ENCODE measurements at regions not wholly inside any gene's neighbourhood (a gene's known extent, or its start where the extent isn't known, plus 50 kb on each side); places are given as distances from the start of the nearest gene placed in this dataset.

- H3K27ac ChIP-seq = no peak overlapping the region
- TF ChIP-seq CTCF (conservative IDR thresholded peaks at IDR 0.05; ENCODE audit: low read depth) = no peak
- POLR2A ChIA-PET (ENCODE audit: low non-redundant PET) = no interaction called here
Observed at GRCh38 chr5:145587308-145587672, 247.9 kb downstream of the PRELID2 start.

GRCh38 chr5:145586661-145587307 is 248.4 kb downstream of the PRELID2 start:
- ChIA-PET POLR2A (ENCODE audit: low non-redundant PET) (no interaction called here), CTCF (interaction anchor here (0.6 kb wide), 1 partner anchor 747 kb away, joined by 3 read pairs; no protein-coding TSS in a partner anchor)
- no peak overlapping the region for H3K27ac ChIP-seq
- DNase-seq (ENCODE audit: low spot score) = no peak
- TF ChIP-seq CTCF (conservative IDR thresholded peaks at IDR 0.05; ENCODE audit: low read depth) = no peak

More at GRCh38 chr5:145587308-145587672, 247.9 kb downstream of the PRELID2 start:
- DNase-seq (ENCODE audit: low spot score) = no peak
- CTCF ChIA-PET = interaction anchor here (0.6 kb wide), 1 partner anchor 747 kb away, joined by 3 read pairs; no protein-coding TSS in a partner anchor

GRCh38 chr5:145585443-145586148 is 249.5 kb downstream of the PRELID2 start:
- ChIA-PET POLR2A (ENCODE audit: low non-redundant PET) (no interaction called here), CTCF (no interaction called here)
- TF ChIP-seq CTCF (conservative IDR thresholded peaks at IDR 0.05; ENCODE audit: low read depth) = no peak
- DNase-seq (ENCODE audit: low spot score) = no peak
- no peak overlapping the region for H3K27ac ChIP-seq

GRCh38 chr5:145579301-145579700 is 255.8 kb downstream of the PRELID2 start:
- ChIA-PET CTCF (no interaction called here), POLR2A (ENCODE audit: low non-redundant PET) (no interaction called here)
- no peak overlapping the region for H3K27ac ChIP-seq
- TF ChIP-seq CTCF (conservative IDR thresholded peaks at IDR 0.05; ENCODE audit: low read depth) = no peak
- no peak for DNase-seq (ENCODE audit: low spot score)

GRCh38 chr5:145574889-145575573 is 260.1 kb downstream of the PRELID2 start:
- CTCF ChIA-PET = no interaction called here
- no peak for DNase-seq (ENCODE audit: low spot score)
- TF ChIP-seq CTCF (conservative IDR thresholded peaks at IDR 0.05; ENCODE audit: low read depth) = no peak
- H3K27ac ChIP-seq = no peak overlapping the region
- POLR2A ChIA-PET (ENCODE audit: low non-redundant PET) = no interaction called here

GRCh38 chr5:145568581-145568980 is 266.6 kb downstream of the PRELID2 start:
- no peak for TF ChIP-seq CTCF (conservative IDR thresholded peaks at IDR 0.05; ENCODE audit: low read depth)
- DNase-seq (ENCODE audit: low spot score) = peak; percentile 29
- ChIA-PET CTCF (no interaction called here), POLR2A (ENCODE audit: low non-redundant PET) (no interaction called here)
- H3K27ac ChIP-seq = no peak overlapping the region

All from RWPE1 (cell line).